Activated CD4-positive, alpha-beta T cell treated with anti-CD3 and anti-CD28 coated beads, Interleukin-2, amount 10 ng/mL, durations not matched to agents 24 days and 14 days (primary cell): ENCODE measurements at regions not wholly inside any gene's neighbourhood (a gene's known extent, or its start where the extent isn't known, plus 50 kb on each side); places are given as distances from the start of the nearest gene placed in this dataset.
"Not testable (repeated sequence)": the region's sequence is repeated elsewhere in the genome, so short reads cannot be mapped to it uniquely, and the experiment has no call there.

ENCODE experiments used
- DNase-seq: peaks from one replicate; pipeline ENCODE4 v3.0.0; 2022
- H3K27ac Mint-ChIP-seq: one replicate; pipeline ENCODE4 v1.8.0; 2022; ENCODE audit warnings: mild to moderate bottlenecking, mixed read lengths
- H3K27me3 Mint-ChIP-seq: one replicate; pipeline ENCODE4 v1.8.0; 2022; ENCODE audit warnings: mixed read lengths
- H3K36me3 Mint-ChIP-seq: one replicate; pipeline ENCODE4 v1.8.0; 2022; ENCODE audit warnings: low read depth, mild to moderate bottlenecking, mixed read lengths
- H3K4me1 Mint-ChIP-seq: one replicate; pipeline ENCODE4 v1.8.0; 2021; ENCODE audit warnings: mixed read lengths
- H3K4me3 Mint-ChIP-seq: one replicate; pipeline ENCODE4 v1.8.0; 2022; ENCODE audit warnings: mild to moderate bottlenecking, moderate library complexity, mixed read lengths
- H3K9me3 Mint-ChIP-seq: one replicate; pipeline ENCODE4 v1.8.0; 2021; ENCODE audit warnings: mixed read lengths
- intact Hi-C: fragments of 100-400 bp; cut with micrococcal nuclease; formaldehyde crosslinking; loops from one replicate; pipeline ENCODE4 v1.15.1; 2023

DNA sequence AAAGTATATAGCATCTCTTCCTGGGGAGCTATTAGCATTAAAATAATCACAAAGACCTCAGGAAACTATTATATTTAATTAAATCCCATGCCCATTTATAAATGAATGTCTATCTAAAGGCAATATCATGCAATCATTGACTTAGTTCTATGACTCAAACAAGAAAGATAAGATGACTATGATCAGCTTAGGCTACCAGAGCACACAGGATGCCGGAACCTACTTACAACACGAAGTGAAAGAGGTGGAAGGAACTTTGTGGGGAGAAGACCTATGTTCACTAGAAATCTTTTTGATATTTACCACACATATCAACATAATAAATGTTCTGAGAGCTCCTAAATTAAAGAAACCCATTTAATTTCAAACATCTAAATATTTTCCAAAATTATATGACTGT lies 344.2 kb upstream of the CYLC2 start:
- intact Hi-C loops = no loop called here
- Mint-ChIP-seq H3K27me3 (no peaks in the 10 kb centered on the region), H3K27ac (no peak overlapping the region), H3K4me3 (no peak overlapping the region), H3K36me3 (no peaks in the 10 kb centered on the region), H3K9me3 (no peaks in the 10 kb centered on the region), H3K4me1 (no peaks in the 10 kb centered on the region)
- no peak for DNase-seq

DNA sequence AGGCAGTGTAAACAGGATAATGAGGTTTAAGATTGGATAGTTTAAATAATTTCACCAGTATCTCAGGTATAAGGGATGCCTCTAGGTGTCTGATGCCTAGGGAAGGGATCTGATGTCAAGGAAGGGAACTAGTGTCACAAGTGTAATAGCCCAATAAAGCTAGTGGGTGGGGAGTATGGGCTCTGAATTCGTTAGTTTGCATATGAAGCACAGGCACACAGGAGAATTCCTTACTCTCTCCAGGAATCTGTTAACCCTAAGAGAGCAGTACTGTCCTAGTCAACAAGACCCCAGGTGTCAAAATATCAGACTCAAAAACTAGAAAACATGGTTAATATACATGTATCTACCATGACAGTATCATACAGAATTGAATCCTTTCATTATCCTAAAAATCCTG lies 352.5 kb upstream of the CYLC2 start:
- no peak overlapping the region for H3K4me3 Mint-ChIP-seq
- no peak overlapping the region for H3K27ac Mint-ChIP-seq
- H3K4me1 Mint-ChIP-seq = no peaks in the 10 kb centered on the region
- no peaks in the 10 kb centered on the region for H3K27me3 Mint-ChIP-seq
- intact Hi-C loops = no loop called here
- DNase-seq = no peak
- H3K9me3 Mint-ChIP-seq = no peaks in the 10 kb centered on the region
- no peaks in the 10 kb centered on the region for H3K36me3 Mint-ChIP-seq

DNA sequence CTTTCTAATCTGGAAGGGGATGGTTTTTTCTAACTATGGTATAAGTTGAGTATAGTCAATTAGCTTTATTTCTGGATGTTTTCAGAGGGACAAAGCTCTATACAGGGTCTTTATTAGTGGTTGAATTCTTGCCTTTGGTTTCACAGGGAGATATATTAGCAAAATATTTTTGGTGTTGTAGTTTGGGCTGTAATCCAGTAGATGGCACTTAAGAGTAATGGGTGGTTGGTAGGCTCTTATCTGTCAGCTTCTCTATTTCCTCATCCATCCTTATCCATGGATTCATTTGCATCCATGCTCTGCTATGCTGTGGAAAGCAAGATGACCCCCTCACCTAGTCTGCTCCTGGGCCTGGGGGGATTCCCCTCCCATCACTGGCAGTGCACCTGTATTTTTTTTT lies 363.6 kb upstream of the CYLC2 start:
- intact Hi-C loops = no loop called here
- DNase-seq = no peak
- no peaks in the 10 kb centered on the region for H3K36me3 Mint-ChIP-seq
- H3K4me3 Mint-ChIP-seq = no peak overlapping the region
- no peaks in the 10 kb centered on the region for H3K4me1 Mint-ChIP-seq
- no peaks in the 10 kb centered on the region for H3K27me3 Mint-ChIP-seq
- H3K27ac Mint-ChIP-seq = no peak overlapping the region
- no peaks in the 10 kb centered on the region for H3K9me3 Mint-ChIP-seq

DNA sequence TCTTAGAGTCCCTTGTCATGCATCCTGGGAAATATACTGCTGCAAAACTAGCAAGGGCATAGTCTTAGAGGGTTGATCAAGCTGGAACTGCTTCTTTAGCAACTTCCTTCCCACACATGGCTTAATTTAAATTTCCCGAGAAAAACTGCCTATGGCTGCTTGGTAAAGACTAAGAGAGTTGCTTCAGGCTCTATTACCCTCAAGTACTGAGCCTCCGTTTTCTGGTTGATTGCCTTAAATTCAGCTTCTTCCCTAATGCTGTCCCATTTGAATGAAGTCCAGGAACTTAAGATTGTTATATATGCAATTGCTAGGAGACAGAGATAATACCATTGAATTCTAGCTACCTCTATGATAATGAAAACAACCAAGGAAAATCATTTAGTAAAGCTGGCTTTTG lies 385.7 kb upstream of the CYLC2 start:
- Mint-ChIP-seq H3K36me3 (no peaks in the 10 kb centered on the region), H3K4me1 (no peaks in the 10 kb centered on the region), H3K27me3 (no peaks in the 10 kb centered on the region), H3K9me3 (peaks cover 5% of the 10 kb centered on the region), H3K27ac (no peak overlapping the region), H3K4me3 (no peak overlapping the region)
- intact Hi-C loops = no loop called here
- no peak for DNase-seq

DNA sequence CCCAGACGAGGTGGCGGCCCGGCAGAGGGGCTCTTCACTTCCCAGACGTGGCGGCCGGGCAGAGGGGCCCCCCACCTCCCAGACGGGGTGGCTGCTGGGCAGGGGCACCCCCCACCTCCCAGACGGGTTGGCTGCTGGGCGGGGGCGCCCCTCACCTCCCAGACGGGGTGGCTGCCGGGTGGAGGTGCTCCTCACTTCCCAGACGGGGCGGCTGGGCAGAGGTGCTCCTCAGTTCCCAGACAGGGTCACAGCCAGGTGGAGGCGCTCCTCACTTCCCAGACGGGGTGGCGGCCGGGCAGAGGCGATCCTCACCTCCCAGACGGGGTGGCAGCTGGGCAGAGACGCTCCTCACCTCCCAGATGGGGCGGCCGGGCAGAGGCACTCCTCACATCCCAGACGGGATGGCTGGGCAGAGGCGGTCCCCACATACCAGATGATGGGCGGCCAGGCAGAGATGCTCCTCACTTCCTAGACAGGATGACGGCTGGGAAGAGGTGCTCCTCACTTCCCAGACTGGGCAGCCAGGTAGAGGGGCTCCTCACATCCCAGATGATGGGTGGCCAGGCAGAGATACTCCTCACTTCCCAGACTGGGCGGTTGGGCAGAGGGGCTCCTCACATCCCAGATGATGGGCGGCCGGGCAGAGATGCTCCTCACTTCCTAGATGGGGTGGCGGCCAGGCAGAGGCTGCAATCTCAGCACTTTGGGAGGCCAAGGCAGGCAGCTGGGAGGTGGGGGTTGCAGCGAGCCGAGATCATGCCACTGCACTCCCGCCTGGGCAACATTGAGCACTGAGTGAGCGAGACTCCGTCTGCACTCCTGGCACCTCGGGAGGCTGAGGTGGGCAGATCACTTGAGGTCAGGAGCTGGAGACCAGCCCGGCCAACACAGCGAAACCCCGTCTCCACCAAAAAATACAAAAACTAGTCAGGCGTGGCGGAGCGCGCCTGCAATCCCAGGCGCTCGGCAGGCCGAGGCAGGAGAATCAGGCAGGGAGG lies 391.6 kb upstream of the CYLC2 start:
- H3K27me3 Mint-ChIP-seq, H3K36me3 Mint-ChIP-seq, H3K4me3 Mint-ChIP-seq, DNase-seq, intact Hi-C loops, H3K9me3 Mint-ChIP-seq, H3K27ac Mint-ChIP-seq, H3K4me1 Mint-ChIP-seq: not testable (repeated sequence)

DNA sequence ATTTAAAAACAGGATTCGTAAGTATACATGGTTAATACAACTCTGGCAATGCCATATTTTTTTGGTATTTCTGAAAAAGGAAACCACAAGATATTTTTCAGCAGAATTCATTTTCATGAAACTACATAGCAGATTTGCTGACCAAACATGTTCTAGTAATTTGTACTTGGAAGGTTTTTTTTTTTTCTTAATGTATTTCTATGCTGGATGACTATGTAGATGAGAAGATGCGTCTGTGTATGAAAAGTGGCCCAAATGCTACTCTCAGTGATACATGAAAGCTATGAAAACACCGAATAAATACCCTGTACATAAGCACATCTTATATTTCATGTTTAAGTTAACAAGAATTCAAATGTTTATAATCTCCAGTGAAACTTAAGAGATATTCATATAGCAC lies 400.9 kb upstream of the CYLC2 start:
- Mint-ChIP-seq H3K4me3 (no peak overlapping the region), H3K27me3 (no peaks in the 10 kb centered on the region), H3K27ac (no peak overlapping the region), H3K9me3 (no peaks in the 10 kb centered on the region), H3K36me3 (no peaks in the 10 kb centered on the region), H3K4me1 (no peaks in the 10 kb centered on the region)
- intact Hi-C loops = no loop called here
- no peak for DNase-seq

DNA sequence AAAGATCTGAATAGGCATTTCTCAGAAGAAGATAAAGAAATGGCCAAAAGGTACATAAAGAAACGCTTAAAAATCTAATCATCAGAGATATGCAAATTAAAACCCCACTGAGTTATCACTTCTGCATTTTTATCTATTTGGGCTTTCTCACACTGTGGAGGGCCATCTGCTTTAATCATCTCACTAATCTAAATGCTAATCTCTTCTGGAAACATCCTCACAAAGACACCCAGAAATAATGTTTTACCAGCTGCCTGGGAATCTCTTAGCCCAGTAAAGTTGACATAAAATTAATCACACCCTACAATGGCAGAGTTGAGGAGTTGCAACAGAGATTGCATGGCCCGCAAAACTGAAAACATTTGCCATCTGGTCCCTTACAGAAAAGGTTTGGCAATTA lies 407.9 kb upstream of the CYLC2 start:
- no peaks in the 10 kb centered on the region for H3K27me3 Mint-ChIP-seq
- no peaks in the 10 kb centered on the region for H3K9me3 Mint-ChIP-seq
- no peak overlapping the region for H3K27ac Mint-ChIP-seq
- no peak for DNase-seq
- no peaks in the 10 kb centered on the region for H3K4me1 Mint-ChIP-seq
- intact Hi-C loops = no loop called here
- no peaks in the 10 kb centered on the region for H3K36me3 Mint-ChIP-seq
- H3K4me3 Mint-ChIP-seq = no peak overlapping the region

DNA sequence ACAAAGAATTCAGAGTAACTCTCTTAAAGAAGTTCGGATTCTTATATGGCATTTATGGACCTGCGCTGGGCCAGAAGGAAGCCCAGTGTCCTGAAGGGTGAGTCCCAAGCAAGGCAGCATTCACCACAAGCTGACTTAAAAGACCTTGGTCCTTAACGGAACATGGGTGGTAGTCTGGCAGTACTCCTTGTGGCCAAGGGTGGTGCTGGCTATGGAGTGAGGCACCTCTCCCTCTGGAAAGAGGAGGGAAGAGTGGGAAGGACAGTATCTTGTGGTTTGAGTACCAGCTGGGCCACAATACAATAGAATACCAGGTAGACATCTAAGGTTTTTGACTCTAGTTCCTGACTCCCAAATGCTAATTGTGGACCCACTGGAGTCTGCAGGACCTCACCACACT lies 425.7 kb upstream of the CYLC2 start:
- Mint-ChIP-seq H3K4me3 (no peak overlapping the region), H3K27ac (no peak overlapping the region), H3K4me1 (no peaks in the 10 kb centered on the region), H3K9me3 (no peaks in the 10 kb centered on the region), H3K27me3 (no peaks in the 10 kb centered on the region), H3K36me3 (no peaks in the 10 kb centered on the region)
- intact Hi-C loops = no loop called here
- no peak for DNase-seq

DNA sequence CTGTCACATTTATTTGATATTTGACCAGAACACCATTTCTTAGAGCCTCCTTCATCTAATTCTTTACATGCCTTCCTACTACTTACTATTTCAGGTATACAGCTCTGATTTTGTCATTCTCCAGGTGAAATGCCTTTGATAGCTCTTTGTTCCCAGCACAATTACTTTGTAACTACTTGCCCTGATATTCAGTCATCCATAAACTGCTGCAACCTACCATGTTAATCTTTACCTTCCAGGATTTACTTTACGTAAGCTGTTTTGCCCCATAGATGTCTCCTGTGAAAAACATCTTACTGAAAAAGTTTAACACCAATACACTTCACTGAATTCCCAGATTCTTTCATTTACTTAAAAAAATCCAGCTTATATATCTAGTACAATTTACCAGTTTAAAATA lies 443.8 kb upstream of the CYLC2 start:
- Mint-ChIP-seq H3K36me3 (no peaks in the 10 kb centered on the region), H3K27me3 (no peaks in the 10 kb centered on the region), H3K4me3 (no peak overlapping the region), H3K27ac (no peak overlapping the region), H3K9me3 (peaks cover 4% of the 10 kb centered on the region), H3K4me1 (no peaks in the 10 kb centered on the region)
- DNase-seq = no peak
- intact Hi-C loops = no loop called here

DNA sequence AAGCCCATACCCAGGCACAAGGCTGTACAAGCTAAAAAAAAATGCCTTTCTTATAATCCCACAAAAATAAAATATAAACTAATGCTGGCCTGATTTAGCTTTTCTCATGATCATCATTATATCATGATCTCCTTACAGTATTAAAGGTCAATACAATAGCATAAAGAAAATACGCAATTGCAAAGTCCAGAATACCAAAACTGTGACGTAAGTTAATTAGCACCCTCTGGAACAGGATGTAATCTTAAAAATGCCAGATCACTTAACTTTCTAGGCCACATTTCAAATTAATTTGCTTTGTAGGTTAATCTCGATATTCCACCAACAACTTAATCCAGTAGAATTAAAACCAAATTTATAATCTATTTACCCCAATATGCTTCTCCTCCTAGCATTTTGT lies 444.2 kb upstream of the CYLC2 start:
- peaks cover 4% of the 10 kb centered on the region for H3K9me3 Mint-ChIP-seq
- DNase-seq = no peak
- no peak overlapping the region for H3K27ac Mint-ChIP-seq
- H3K4me1 Mint-ChIP-seq = no peaks in the 10 kb centered on the region
- H3K36me3 Mint-ChIP-seq = no peaks in the 10 kb centered on the region
- H3K27me3 Mint-ChIP-seq = no peaks in the 10 kb centered on the region
- intact Hi-C loops = no loop called here
- no peak overlapping the region for H3K4me3 Mint-ChIP-seq

DNA sequence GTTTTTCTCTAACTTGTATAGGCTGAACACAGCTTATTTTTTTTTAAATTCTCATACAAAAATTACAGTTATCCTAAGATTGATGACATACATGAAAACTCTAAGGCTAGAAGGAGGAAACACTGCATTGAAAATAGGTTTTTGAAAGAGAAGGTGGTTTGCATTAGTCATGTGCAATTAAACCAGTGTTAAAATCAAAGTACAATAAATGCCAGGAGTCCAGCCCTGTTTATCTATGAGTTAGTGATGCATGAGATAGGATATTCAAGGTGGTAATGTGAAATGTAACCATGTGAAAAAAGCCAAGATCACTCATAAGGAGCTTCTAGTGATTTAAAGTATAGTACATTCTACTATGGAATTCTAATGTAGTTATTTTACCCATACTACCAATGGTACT lies 444.9 kb upstream of the CYLC2 start:
- no peaks in the 10 kb centered on the region for H3K36me3 Mint-ChIP-seq
- H3K9me3 Mint-ChIP-seq = peaks cover 4% of the 10 kb centered on the region
- H3K27ac Mint-ChIP-seq = no peak overlapping the region
- intact Hi-C loops = no loop called here
- no peak overlapping the region for H3K4me3 Mint-ChIP-seq
- H3K27me3 Mint-ChIP-seq = no peaks in the 10 kb centered on the region
- no peaks in the 10 kb centered on the region for H3K4me1 Mint-ChIP-seq
- no peak for DNase-seq

DNA sequence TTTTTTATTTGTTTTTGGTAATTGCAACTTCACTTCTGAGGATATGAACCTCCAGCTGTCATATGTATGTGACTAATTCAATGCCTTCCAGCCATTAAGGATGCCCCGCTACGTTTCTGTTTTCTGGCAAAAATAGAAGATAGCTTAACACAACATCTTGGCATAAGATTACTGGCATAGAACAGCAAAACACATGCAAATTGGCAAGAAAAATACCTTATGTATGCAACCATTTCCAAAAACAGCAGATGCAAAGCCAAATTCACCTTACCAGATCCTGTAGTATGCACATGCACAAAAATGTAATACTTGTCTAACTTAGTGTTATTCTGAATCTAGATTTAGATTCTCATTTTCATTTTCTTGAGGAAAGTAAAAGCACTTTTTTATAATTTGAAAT lies 461.1 kb upstream of the CYLC2 start:
- H3K4me1 Mint-ChIP-seq = no peaks in the 10 kb centered on the region
- intact Hi-C loops = no loop called here
- no peaks in the 10 kb centered on the region for H3K9me3 Mint-ChIP-seq
- no peak for DNase-seq
- H3K36me3 Mint-ChIP-seq = no peaks in the 10 kb centered on the region
- H3K27me3 Mint-ChIP-seq = no peaks in the 10 kb centered on the region
- no peak overlapping the region for H3K4me3 Mint-ChIP-seq
- no peak overlapping the region for H3K27ac Mint-ChIP-seq

DNA sequence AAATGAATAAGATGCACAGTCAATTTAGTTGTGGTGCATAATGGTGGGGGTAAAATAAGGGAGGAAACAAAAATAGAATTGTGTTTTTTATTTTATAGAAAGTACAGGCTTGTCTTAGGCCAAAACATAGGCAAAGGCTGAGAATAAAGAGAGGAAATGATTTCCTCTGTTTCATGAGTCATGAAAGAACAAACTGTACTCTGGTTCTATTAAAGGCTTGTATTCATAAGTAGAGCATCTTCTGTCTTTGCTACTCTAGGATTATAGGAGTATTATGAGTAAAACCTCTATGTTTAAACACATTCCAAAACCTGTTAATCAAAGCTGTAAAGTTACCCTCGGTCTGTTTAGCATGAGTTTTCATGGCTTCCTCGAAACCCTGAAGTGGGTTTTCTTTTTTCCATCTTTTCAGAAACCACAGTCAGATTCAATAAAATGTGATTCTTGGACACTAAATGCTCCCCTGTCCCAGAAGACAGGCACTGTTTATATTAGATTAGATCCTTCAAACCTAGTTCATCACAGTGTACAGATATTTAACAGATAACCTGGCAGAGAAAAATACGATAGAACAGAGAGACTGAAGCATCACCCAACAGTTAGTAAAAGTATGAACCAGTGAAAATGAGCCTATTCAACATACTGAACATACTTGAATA lies 473.9 kb upstream of the CYLC2 start:
- no peak for DNase-seq
- Mint-ChIP-seq H3K4me3 (no peak overlapping the region), H3K36me3 (no peaks in the 10 kb centered on the region), H3K4me1 (no peaks in the 10 kb centered on the region), H3K27ac (no peak overlapping the region), H3K27me3 (no peaks in the 10 kb centered on the region), H3K9me3 (peaks cover 4% of the 10 kb centered on the region)
- intact Hi-C loops = no loop called here

DNA sequence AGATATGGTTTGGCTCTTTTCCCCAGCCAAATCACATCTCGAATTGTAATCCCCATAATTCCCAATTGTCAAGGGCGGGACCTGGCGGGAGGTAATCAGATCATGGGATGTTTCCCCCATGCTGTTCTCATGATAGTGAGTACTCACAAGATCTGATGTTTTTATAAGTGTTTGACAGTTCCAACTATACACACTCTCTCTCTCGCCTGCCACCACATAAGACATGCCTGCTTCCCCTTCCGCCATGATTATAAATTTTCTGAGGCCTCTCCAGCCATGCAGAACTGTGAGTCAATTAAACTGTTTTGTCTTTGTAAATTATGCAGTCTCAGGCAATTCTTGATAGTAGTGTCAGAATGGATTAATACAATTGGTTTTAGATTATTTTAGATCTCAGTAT lies 475.7 kb upstream of the CYLC2 start:
- no peaks in the 10 kb centered on the region for H3K27me3 Mint-ChIP-seq
- no peaks in the 10 kb centered on the region for H3K36me3 Mint-ChIP-seq
- intact Hi-C loops = no loop called here
- no peaks in the 10 kb centered on the region for H3K4me1 Mint-ChIP-seq
- no peak for DNase-seq
- no peaks in the 10 kb centered on the region for H3K9me3 Mint-ChIP-seq
- no peak overlapping the region for H3K4me3 Mint-ChIP-seq
- no peak overlapping the region for H3K27ac Mint-ChIP-seq
